Prostate gland (tissue), 2 donors: ENCODE measurements at regions not wholly inside any gene's neighbourhood (a gene's known extent, or its start where the extent isn't known, plus 50 kb on each side); places are given as distances from the start of the nearest gene placed in this dataset.
A peak's percentile ranks its signal among the peaks of the same experiment; 100 is the strongest.

ENCODE experiments used
- DNase-seq: peaks from one replicate; pipeline ENCODE4 v3.0.0-alpha.2; 2019; ENCODE audit warnings: low spot score
- H3K27ac ChIP-seq, 2 donors: fragments of 200-600 bp; sonication (generic); 2 replicates each; pipeline ENCODE4 v1.5.1; 2017 to 2019
- H3K27me3 ChIP-seq: fragments of 200-600 bp; sonication (generic); replicated peaks from 2 replicates; pipeline ENCODE4 v1.5.1; 2019; ENCODE audit not compliant: insufficient read depth
- H3K36me3 ChIP-seq, 2 donors: fragments of 200-600 bp; sonication (generic); 1 replicate in 1 of 2; 2 replicates in 1 of 2; pipeline versions ENCODE4 v1.5.1 to v1.8.1; 2017 to 2019
- H3K4me1 ChIP-seq: fragments of 200-600 bp; sonication (generic); replicated peaks from 2 replicates; pipeline ENCODE4 v1.5.1; 2019
- H3K4me3 ChIP-seq, 2 donors: fragments of 200-600 bp; sonication (generic); 2 replicates each; pipeline ENCODE4 v1.5.1; 2017 to 2019
- H3K9me3 ChIP-seq: fragments of 200-600 bp; sonication (generic); 2 replicates; pipeline ENCODE4 v1.5.1; 2017
- POLR2A ChIP-seq: fragments of 450-650 bp; IDR thresholded peaks from one replicate; pipeline ENCODE4 v1.6.1; 2016; ENCODE audit warnings: antibody characterized with exemption, mild to moderate bottlenecking
- POLR2AphosphoS5 ChIP-seq: sonication (generic); formaldehyde crosslinking; IDR thresholded peaks from one replicate; pipeline ENCODE4 v1.6.1; 2017; ENCODE audit warnings: antibody characterized with exemption
- WGBS: methylation state at CpG from one replicate; pipeline ENCODE4 v1.1.5; 2018; 5-methylcytosine and 5-hydroxymethylcytosine counted together
- intact Hi-C: fragments of 100-400 bp; cut with DNase I; formaldehyde crosslinking; loops from one replicate; pipeline ENCODE4 v1.14.2; 2022
- TF ChIP-seq, protein P1 (sequence below), 4 experiments: fragments of 200-600 bp in 2 of 4; fragments of 450-650 bp in 2 of 4; sonication (generic) in 2 of 4; IDR thresholded peaks; 1 replicate in 3 of 4; 2 replicates in 1 of 4; pipeline ENCODE4 v1.5.1; 2016 to 2019; ENCODE audit warnings: antibody characterized with exemption in 4 of 4, mild to moderate bottlenecking in 2 of 4, moderate library complexity in 2 of 4

DNA sequence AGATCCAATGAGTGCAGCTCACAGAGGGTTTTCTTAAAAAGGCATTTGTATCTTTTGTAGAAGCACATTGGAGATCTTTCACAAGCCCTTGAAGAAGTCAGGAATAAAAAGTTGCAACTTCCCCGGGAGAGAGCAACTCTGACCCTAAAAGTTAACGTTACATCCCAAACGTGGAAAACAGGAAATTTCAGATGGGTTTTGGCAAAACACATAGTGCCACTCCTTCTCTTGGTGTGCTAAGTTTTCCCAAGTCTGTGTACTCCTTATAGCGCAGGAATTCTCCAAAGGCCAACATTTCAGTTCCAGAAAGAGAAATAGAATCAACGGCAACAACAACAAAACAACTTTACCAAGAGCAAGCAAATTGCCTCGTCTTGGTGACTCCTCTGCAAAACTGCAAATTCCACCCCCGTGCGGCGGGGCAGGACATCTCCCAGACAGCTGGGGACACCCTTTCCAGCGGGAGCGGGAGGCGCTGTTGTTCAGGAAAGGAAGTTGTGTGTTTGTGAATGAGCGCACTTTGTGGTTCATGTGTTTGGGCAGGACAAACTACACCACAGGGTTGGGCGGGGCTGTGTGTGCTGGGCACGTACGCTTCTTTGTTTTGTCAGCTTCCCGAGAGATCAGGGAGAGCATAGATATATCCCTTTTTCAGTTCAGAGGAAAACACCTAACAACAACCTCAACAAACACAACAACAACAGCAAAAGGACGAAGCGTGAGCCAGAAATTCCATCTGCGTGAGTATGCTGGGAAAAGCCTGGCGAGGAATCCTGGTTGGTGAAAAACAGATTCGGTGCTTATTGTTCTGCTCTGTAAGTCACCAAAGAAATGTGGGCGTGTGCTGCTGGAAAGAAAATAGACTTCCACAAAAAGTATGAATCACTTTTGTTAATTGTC lies 294.7 kb upstream of the PITRM1 start:
- intact Hi-C loops, result loop anchor here (5.0 kb wide), 2 partner anchors 315 to 1195 kb away; no protein-coding TSS in a partner anchor
- peak; percentile 68 for DNase-seq
- no peaks in the 10 kb centered on the region for H3K36me3 ChIP-seq
- peak overlapping the region; percentile 75 to 80 for H3K27ac ChIP-seq
- 33% methylated on average over 23 of the region's 23 CpGs for WGBS
- no peak overlapping the region for H3K4me3 ChIP-seq
- H3K9me3 ChIP-seq, result no peaks in the 10 kb centered on the region
- TF ChIP-seq POLR2A (peak; percentile 31), POLR2AphosphoS5 (peak; percentile 45)
- TF ChIP-seq, protein P1, sequence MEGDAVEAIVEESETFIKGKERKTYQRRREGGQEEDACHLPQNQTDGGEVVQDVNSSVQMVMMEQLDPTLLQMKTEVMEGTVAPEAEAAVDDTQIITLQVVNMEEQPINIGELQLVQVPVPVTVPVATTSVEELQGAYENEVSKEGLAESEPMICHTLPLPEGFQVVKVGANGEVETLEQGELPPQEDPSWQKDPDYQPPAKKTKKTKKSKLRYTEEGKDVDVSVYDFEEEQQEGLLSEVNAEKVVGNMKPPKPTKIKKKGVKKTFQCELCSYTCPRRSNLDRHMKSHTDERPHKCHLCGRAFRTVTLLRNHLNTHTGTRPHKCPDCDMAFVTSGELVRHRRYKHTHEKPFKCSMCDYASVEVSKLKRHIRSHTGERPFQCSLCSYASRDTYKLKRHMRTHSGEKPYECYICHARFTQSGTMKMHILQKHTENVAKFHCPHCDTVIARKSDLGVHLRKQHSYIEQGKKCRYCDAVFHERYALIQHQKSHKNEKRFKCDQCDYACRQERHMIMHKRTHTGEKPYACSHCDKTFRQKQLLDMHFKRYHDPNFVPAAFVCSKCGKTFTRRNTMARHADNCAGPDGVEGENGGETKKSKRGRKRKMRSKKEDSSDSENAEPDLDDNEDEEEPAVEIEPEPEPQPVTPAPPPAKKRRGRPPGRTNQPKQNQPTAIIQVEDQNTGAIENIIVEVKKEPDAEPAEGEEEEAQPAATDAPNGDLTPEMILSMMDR (IDR thresholded peaks at IDR 0.05), result peak in 2 of 4 experiments; percentile 34 to 55
- H3K27me3 ChIP-seq, result no peaks in the 10 kb centered on the region
- H3K4me1 ChIP-seq, result peaks cover 17% of the 10 kb centered on the region

DNA sequence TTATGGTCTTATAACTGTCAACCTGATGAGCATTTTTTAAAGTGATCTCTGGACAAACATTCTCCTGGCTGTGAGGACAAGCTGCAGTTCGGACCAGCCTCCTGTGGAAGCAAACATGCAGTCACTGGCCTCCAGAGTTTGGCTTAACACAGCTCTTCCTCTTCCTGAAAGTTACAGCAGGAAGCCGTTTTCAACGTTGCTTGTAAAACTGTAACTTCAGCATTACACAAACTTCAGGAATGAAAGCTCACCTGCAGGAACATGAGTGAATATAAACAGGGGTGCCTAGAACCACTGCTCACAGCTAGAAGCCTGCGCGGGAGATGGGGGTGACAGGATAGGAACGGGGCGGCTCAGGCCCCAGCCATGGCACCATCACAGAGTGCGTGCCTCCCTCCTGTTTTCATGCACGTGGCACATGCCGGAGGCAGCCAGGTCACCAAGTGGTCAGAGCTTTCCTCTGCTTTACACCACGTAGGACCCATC lies 292.9 kb upstream of the PITRM1 start:
- intact Hi-C loops, result loop anchor here (5.0 kb wide), 2 partner anchors 317 to 1197 kb away; no protein-coding TSS in a partner anchor
- peak; percentile 72 for DNase-seq
- H3K27ac ChIP-seq, result peak overlapping the region; percentile 72 to 76
- H3K4me1 ChIP-seq, result peaks cover 9% of the 10 kb centered on the region
- H3K36me3 ChIP-seq, result no peaks in the 10 kb centered on the region
- H3K27me3 ChIP-seq, result no peaks in the 10 kb centered on the region
- TF ChIP-seq, protein P1 (IDR thresholded peaks at IDR 0.05), result no peak
- TF ChIP-seq POLR2AphosphoS5 (peak; percentile 91), POLR2A (no peak)
- H3K4me3 ChIP-seq, result no peak overlapping the region
- WGBS, result 36% methylated on average over 11 of the region's 11 CpGs
- no peaks in the 10 kb centered on the region for H3K9me3 ChIP-seq

- 57% methylated on average over 9 of the region's 9 CpGs for WGBS
- H3K9me3 ChIP-seq, result no peaks in the 10 kb centered on the region
- DNase-seq, result no peak
- no peak overlapping the region for H3K4me3 ChIP-seq
- intact Hi-C loops, result loop anchor here (5.0 kb wide), 2 partner anchors 317 to 1197 kb away; no protein-coding TSS in a partner anchor
- H3K36me3 ChIP-seq, result no peaks in the 10 kb centered on the region
- peak overlapping the region; percentile 72 to 76 for H3K27ac ChIP-seq
- H3K27me3 ChIP-seq, result no peaks in the 10 kb centered on the region
- TF ChIP-seq, protein P1 (IDR thresholded peaks at IDR 0.05), result no peak
- TF ChIP-seq POLR2AphosphoS5 (no peak), POLR2A (no peak)
- peaks cover 9% of the 10 kb centered on the region for H3K4me1 ChIP-seq
These were observed 292.3 kb upstream of the PITRM1 start for GRCh38 chr10:3464760-3465405.

DNA sequence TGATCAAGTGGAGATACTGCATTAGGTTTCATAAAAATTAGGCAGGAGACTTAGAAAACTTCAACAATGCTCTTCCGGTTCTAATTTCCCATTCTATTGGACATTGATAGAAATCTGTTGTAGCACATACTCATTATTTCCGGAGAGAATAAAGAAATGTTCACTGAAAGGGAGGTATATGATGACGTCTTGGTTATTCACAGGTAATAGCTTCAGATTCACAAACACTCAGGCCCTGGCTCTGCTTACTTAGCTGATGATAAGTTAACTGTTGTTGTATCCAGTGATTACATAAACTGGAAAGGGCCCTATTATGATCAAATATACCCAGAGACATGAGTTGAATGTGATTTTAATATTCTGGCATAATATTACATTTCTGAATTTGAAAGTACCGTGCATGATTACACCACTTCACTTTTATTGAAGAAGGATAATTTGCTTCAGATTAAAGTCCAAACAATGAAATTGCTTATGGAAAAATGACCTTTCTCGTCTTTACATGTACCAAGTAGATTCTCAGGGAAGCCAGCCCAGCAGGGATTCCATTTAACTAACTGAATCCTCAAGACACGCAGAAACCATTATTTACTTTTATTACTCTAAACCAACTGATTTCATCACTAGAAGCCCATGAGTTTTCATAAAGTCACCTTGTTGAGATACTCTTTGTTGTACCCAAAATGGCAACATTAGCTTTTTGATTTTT lies 288.0 kb upstream of the PITRM1 start:
- DNase-seq, result no peak
- 76% methylated on average over 6 of the region's 6 CpGs for WGBS
- intact Hi-C loops, result no loop called here
- H3K4me3 ChIP-seq, result no peak overlapping the region
- TF ChIP-seq POLR2A (no peak), POLR2AphosphoS5 (no peak)
- TF ChIP-seq, protein P1 (IDR thresholded peaks at IDR 0.05), result no peak
- H3K27ac ChIP-seq, result no peak overlapping the region
- no peaks in the 10 kb centered on the region for H3K27me3 ChIP-seq
- no peaks in the 10 kb centered on the region for H3K4me1 ChIP-seq
- H3K36me3 ChIP-seq, result no peaks in the 10 kb centered on the region
- no peaks in the 10 kb centered on the region for H3K9me3 ChIP-seq
